ENCODE measurements at regions not wholly inside any gene's neighbourhood (a gene's known extent, or its start where the extent isn't known, plus 50 kb on each side); places are given as distances from the start of the nearest gene placed in this dataset.

GRCh38 chr3:180324791-180325190, 277.2 kb upstream of the TTC14 start:
- no peak for TF ChIP-seq CTCF (IDR thresholded peaks at IDR 0.05; ENCODE audit: low read depth, low read length, missing control alignments)
- DNase-seq (ENCODE audit: low read depth) = no peak

DNA sequence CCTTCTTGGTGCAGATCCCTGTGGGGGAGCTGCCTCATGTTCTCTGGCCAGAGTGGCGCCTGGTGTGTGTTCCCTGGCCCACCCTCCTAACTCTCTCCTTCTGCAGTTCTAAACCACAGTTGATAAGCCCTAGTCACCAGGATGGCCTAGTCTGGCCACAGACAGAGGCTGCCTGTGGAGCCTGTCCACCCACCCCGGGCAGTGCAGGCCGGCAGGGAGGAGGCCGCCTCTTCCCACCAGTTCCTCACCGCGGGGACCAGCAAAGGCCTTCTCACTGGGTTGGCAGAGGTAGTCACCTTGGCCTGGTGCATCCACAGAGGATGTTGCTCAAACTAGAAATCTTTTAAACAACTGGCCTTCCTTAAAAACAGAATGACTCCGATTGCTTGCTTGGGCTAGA, 276.4 kb upstream of the TTC14 start:
- no peak overlapping the region for H3K4me3 ChIP-seq (ENCODE audit: low read depth, low read length)
- DNase-seq (ENCODE audit: low read depth) = no peak
- no peak for TF ChIP-seq CTCF (IDR thresholded peaks at IDR 0.05; ENCODE audit: low read depth, low read length, missing control alignments)

More at GRCh38 chr3:180324791-180325190, 277.2 kb upstream of the TTC14 start:
- no peak overlapping the region for H3K4me3 ChIP-seq (ENCODE audit: low read depth, low read length)

DNA sequence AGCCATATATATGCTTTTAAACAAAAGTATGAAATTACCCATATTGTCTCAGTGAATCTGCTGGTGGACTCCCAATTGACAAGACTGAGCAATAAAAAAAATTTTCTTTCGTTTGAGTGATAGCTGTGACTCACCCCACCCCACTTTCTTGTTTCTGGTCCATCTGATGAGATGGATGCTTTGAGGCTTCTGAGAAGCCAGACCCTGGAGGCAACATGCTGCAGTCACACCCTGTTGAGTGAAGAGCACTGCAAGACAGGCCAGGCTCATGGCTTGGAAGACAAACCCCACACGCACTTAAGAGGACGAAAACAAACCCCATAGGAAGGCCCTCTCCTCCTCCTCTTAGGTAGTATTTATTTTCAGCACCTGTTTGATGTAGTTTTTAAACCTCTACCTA, 276.0 kb upstream of the TTC14 start:
- no peak for TF ChIP-seq CTCF (IDR thresholded peaks at IDR 0.05; ENCODE audit: low read depth, low read length, missing control alignments)
- no peak overlapping the region for H3K4me3 ChIP-seq (ENCODE audit: low read depth, low read length)
- DNase-seq (ENCODE audit: low read depth) = no peak

DNA sequence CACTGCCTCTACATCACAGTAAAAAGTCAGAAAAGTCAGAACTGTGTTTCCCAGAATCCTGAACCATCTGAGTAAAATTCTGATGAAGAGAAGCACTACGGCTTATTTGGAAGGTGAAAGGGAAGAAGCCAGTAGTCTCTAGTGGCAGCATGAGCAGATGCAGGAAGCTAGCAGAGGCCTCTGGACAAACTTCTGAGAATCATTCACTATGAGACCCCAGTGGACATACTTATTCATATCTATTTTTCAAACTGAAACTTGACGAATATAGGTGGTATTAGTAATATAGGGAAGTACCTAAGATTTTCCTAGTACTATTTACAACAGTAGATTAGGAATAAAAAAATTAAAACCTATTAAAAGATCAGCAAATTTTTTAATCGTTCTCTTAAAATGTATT, 272.8 kb upstream of the TTC14 start:
- TF ChIP-seq CTCF (IDR thresholded peaks at IDR 0.05; ENCODE audit: low read depth, low read length, missing control alignments) = peak; percentile 27
- no peak for DNase-seq (ENCODE audit: low read depth)
- H3K4me3 ChIP-seq (ENCODE audit: low read depth, low read length) = no peak overlapping the region

- no peak overlapping the region for H3K4me3 ChIP-seq (ENCODE audit: low read depth, low read length)
- no peak for TF ChIP-seq CTCF (IDR thresholded peaks at IDR 0.05; ENCODE audit: low read depth, low read length, missing control alignments)
- no peak for DNase-seq (ENCODE audit: low read depth)
These were observed 272.1 kb upstream of the TTC14 start for GRCh38 chr3:180329847-180330246.

DNA sequence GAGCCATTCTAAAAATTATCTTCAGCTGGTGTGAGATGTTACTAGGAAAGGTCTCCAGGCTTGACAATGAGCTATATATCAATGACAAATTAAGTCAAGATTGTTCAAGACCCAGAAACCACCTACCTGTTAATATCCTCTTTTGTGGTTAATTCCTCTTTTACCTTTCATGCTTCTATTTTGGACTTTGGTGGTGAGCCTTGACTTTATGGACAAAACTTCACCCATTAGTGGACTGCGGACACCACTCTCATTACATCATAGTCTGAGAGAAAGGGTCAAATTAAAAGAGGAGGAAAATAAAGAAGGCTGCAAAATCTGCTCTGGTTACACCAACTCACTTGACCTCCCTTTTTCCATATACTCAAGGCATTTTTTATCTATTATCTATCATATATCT, 271.5 kb upstream of the TTC14 start:
- no peak for TF ChIP-seq CTCF (IDR thresholded peaks at IDR 0.05; ENCODE audit: low read depth, low read length, missing control alignments)

DNA sequence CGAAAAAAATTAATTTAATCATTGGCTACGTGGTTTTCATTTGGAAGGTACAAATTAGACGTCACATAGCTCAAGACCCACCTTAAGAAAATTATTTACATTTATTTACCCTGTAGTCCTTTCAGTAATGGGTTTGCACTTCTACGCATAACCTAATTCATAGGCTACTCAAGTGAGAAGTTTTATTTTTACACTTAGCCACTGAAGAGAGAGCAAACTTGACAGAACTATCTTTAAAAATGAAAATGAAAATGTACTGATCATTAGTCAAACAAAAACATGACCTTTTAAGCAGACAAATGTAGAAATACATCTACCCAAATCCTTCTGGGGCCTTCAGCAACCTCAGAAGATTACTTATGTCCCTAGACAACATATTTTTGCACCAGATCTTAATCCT, 269.4 kb upstream of the TTC14 start:
- no peak for DNase-seq (ENCODE audit: low read depth)
- H3K4me3 ChIP-seq (ENCODE audit: low read depth, low read length) = no peak overlapping the region
- TF ChIP-seq CTCF (IDR thresholded peaks at IDR 0.05; ENCODE audit: low read depth, low read length, missing control alignments) = no peak

More for the DNA sequence above, 271.5 kb upstream of the TTC14 start:
- H3K4me3 ChIP-seq (ENCODE audit: low read depth, low read length) = no peak overlapping the region
- DNase-seq (ENCODE audit: low read depth) = no peak
